Activated CD8-positive, alpha-beta T cell treated with anti-CD3 and anti-CD28 coated beads for 36 hours (primary cell): ENCODE measurements at regions not wholly inside any gene's neighbourhood (a gene's known extent, or its start where the extent isn't known, plus 50 kb on each side); places are given as distances from the start of the nearest gene placed in this dataset.

Experiments
- ATAC-seq: fragments of 200-7000 bp; cut with Tn5 transposase; one replicate; pipeline ENCODE4 v1.10.0; 2021; ENCODE audit warnings: mild to moderate bottlenecking, moderate library complexity
- CTCF ChIA-PET: fragments of 350-600 bp; sonication (Branson Sonifier 250); formaldehyde crosslinking; loops from one replicate; lab custom pipeline; 2021; ENCODE audit warnings: antibody characterized with exemption; lab: Charles Lee
- POLR2A ChIA-PET: fragments of 350-600 bp; sonication (Branson Sonifier 250); formaldehyde crosslinking; loops from one replicate; lab custom pipeline; 2021; ENCODE audit warnings: antibody characterized with exemption; lab: Charles Lee
- DNase-seq: peaks from one replicate; pipeline ENCODE4 v3.0.0-alpha.2; 2020
- H3K27ac Mint-ChIP-seq: one replicate; pipeline ENCODE4 v1.8.0; 2021; ENCODE audit warnings: mild to moderate bottlenecking, mixed read lengths
- H3K27me3 Mint-ChIP-seq: one replicate; pipeline ENCODE4 v1.8.0; 2021; ENCODE audit warnings: mixed read lengths
- H3K36me3 Mint-ChIP-seq: one replicate; pipeline ENCODE4 v1.8.0; 2021; ENCODE audit warnings: low read depth, mixed read lengths
- H3K4me1 Mint-ChIP-seq: one replicate; pipeline ENCODE4 v1.8.0; 2021; ENCODE audit warnings: low read depth, mixed read lengths
- H3K4me3 Mint-ChIP-seq: one replicate; pipeline ENCODE4 v1.8.0; 2021; ENCODE audit warnings: mild to moderate bottlenecking, moderate library complexity, mixed read lengths
- H3K9me3 Mint-ChIP-seq: one replicate; pipeline ENCODE4 v1.8.0; 2021; ENCODE audit warnings: mixed read lengths
- CTCF ChIP-seq: fragments of 200-600 bp; IDR thresholded peaks from one replicate; pipeline ENCODE4 v1.8.0; 2022; ENCODE audit warnings: antibody characterized with exemption, mild to moderate bottlenecking
- intact Hi-C: fragments of 100-400 bp; cut with micrococcal nuclease; formaldehyde crosslinking; loops from one replicate; pipeline ENCODE4 v1.10.0; 2022

- Mint-ChIP-seq H3K27ac (no peak overlapping the region), H3K4me1 (no peaks in the 10 kb centered on the region), H3K36me3 (no peaks in the 10 kb centered on the region), H3K4me3 (no peak overlapping the region), H3K27me3 (no peaks in the 10 kb centered on the region), H3K9me3 (no peaks in the 10 kb centered on the region)
- ATAC-seq (no peak), DNase-seq (no peak)
- no peak for TF ChIP-seq CTCF
- POLR2A ChIA-PET: no interaction called here
- CTCF ChIA-PET: no interaction called here
- intact Hi-C loops: no loop called here
These were observed 569.9 kb downstream of the CPS1 start for GRCh38 chr2:211126256-211126655.

- ChIA-PET CTCF (no interaction called here), POLR2A (no interaction called here)
- no peaks in the 10 kb centered on the region for H3K9me3 Mint-ChIP-seq
- no peaks in the 10 kb centered on the region for H3K27me3 Mint-ChIP-seq
- no peak overlapping the region for H3K27ac Mint-ChIP-seq
- H3K36me3 Mint-ChIP-seq: no peaks in the 10 kb centered on the region
- no peak for DNase-seq
- intact Hi-C loops: no loop called here
- H3K4me3 Mint-ChIP-seq: no peak overlapping the region
- TF ChIP-seq CTCF: no peak
- H3K4me1 Mint-ChIP-seq: no peaks in the 10 kb centered on the region
- no peak for ATAC-seq
These were observed 571.1 kb downstream of the CPS1 start for GRCh38 chr2:211127501-211127900.

- DNase-seq: no peak
- POLR2A ChIA-PET: no interaction called here
These were observed 571.9 kb downstream of the CPS1 start for GRCh38 chr2:211128287-211128686.

GRCh38 chr2:211129798-211130197, 573.4 kb downstream of the CPS1 start:
- ATAC-seq: no peak
- intact Hi-C loops: no loop called here

More at GRCh38 chr2:211128287-211128686, 571.9 kb downstream of the CPS1 start:
- TF ChIP-seq CTCF: no peak
- no peak overlapping the region for H3K4me3 Mint-ChIP-seq
- CTCF ChIA-PET: no interaction called here
- no peaks in the 10 kb centered on the region for H3K9me3 Mint-ChIP-seq
- H3K27me3 Mint-ChIP-seq: no peaks in the 10 kb centered on the region
- H3K27ac Mint-ChIP-seq: no peak overlapping the region
- no peaks in the 10 kb centered on the region for H3K4me1 Mint-ChIP-seq
- ATAC-seq: no peak
- H3K36me3 Mint-ChIP-seq: no peaks in the 10 kb centered on the region
- intact Hi-C loops: no loop called here

GRCh38 chr2:211132046-211132445, 575.6 kb downstream of the CPS1 start:
- POLR2A ChIA-PET: no interaction called here
- no peak for DNase-seq
- intact Hi-C loops: no loop called here
- no peak for ATAC-seq
- Mint-ChIP-seq H3K36me3 (no peaks in the 10 kb centered on the region), H3K4me1 (no peaks in the 10 kb centered on the region), H3K9me3 (peaks cover 1% of the 10 kb centered on the region), H3K27ac (no peak overlapping the region), H3K27me3 (no peaks in the 10 kb centered on the region), H3K4me3 (no peak overlapping the region)
- CTCF ChIA-PET: interaction anchor here (1.1 kb wide), 1 partner anchor 25 kb away, joined by 5 read pairs; no protein-coding TSS in a partner anchor
- no peak for TF ChIP-seq CTCF

More at GRCh38 chr2:211129798-211130197, 573.4 kb downstream of the CPS1 start:
- no peak for TF ChIP-seq CTCF
- Mint-ChIP-seq H3K9me3 (no peaks in the 10 kb centered on the region), H3K4me1 (no peaks in the 10 kb centered on the region), H3K27me3 (no peaks in the 10 kb centered on the region), H3K4me3 (no peak overlapping the region), H3K36me3 (no peaks in the 10 kb centered on the region), H3K27ac (no peak overlapping the region)
- POLR2A ChIA-PET: no interaction called here
- DNase-seq: no peak
- CTCF ChIA-PET: no interaction called here
